ENCODE measurements at regions not wholly inside any gene's neighbourhood (a gene's known extent, or its start where the extent isn't known, plus 50 kb on each side); places are given as distances from the start of the nearest gene placed in this dataset.

GRCh38 chr2:64859312-64860212, 129.6 kb upstream of the SLC1A4 start:
- DNase-seq, result no peak

DNA sequence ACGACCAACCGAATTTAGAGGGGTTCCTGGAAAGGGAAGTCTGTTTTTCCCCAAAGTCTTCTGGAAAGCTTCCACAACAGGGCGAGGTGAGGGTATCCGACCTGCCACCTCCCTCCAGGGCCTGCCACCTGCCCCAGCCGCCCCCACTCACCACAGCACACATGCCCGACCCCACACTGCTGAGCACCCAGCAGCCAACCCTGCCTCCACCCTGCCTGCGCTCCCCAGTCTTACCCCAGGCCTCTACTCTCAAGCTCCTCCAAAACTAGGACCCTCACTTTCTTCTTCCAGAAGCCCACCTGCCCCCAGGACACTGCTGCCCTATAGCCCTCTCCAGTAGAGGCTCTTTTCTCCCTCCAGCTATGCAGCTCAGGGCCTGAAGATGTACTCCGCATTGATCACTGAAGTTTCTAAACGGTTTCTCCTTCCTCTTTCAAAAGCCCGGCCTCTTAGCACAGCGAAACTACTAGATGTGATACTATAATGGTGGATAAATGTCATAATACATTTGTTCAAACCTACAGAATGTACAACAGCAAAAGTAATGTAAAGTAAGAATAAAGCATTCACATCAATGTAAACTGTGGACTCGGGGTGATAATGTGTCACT, 128.8 kb upstream of the SLC1A4 start:
- DNase-seq, result no peak

GRCh38 chr2:64860936-64861335, 128.3 kb upstream of the SLC1A4 start:
- DNase-seq, result no peak

- DNase-seq, result no peak
Observed at GRCh38 chr2:64861452-64862397, 127.5 kb upstream of the SLC1A4 start.

- no peak for DNase-seq
Observed at GRCh38 chr2:64862623-64863022, 126.6 kb upstream of the SLC1A4 start.

- DNase-seq, result no peak
Observed at GRCh38 chr2:64863097-64863820, 125.9 kb upstream of the SLC1A4 start.

DNA sequence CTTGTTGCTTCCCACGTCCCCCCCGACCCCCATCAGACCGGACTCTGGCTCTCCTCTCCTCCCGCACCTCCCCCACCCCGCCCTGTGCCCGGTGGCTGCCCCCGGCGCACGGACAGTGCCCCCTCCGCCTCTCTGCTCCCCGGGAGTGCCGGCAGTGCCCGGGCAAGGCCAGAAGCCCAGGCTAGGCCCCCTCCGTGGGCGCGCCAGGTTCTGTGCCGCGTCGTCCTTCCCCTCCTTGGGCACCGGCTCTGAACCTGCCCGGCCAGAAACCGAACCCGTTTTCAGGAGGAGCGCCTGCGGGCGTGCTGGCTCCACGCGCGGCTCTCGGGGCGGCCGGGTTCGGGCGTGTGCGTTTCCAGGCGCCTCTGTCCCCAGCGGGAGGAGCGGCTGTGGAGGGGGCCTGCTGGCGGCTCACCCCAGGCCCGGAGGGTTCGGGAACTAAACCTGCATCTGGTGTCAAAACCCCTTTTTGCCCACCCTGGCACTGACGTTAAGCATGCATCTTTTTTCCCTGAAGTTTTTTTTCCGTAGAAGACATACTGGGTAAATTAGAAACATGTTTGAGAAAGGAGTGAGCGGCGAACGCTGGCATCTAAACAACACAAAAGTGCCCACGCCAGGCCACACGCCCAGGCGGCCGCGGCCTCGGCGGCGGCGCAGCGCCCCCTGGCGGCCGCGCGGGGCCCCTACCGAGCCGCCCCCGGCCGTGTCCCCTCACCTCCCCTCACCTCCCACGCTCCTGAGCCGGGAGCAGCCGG, 123.9 kb upstream of the SLC1A4 start:
- DNase-seq, result peak; percentile 64

DNA sequence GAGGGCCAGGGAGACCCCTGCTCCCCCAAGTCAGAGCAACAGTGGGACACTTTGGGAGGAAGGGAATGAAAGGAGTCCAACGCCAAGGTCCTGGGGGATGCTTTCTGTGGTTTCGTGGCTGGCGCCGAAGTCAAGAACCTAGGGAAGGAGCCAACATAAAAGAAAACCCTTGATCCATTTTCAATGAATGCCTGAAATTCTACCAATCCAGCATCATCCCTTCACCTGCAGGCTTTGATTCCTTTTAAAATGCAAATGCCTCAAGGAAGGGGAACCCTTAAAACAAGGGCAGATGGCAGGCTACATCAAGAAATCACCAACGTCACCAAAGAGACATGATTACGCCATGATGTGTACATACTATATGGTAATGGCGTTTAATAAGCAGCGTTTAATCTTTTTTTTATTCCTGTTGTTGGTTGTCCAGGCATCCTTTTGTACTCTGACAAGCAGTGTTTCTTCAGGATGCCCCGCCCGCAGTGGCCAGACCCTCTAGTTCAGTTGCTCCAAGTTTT, 123.3 kb upstream of the SLC1A4 start:
- DNase-seq, result no peak

DNA sequence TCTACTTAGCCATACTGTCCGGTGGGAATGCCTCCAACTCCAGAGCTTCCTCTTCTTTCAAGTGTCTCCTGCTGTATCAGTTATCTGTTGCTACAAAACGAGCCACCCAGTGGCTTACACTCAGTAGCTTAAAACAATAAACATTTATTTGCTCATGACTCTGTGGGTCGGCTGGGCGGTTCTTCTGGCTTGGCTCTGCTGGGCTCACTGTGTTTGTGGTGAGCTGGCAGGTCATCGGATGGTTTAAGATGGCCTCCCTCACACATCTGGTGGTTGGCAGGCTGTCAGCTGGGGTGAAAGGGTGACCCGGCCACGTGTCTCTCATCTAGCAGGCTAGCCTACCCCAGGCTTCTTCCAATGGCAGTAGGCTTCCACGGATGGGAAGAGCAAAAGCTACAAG, 122.4 kb upstream of the SLC1A4 start:
- no peak for DNase-seq

DNA sequence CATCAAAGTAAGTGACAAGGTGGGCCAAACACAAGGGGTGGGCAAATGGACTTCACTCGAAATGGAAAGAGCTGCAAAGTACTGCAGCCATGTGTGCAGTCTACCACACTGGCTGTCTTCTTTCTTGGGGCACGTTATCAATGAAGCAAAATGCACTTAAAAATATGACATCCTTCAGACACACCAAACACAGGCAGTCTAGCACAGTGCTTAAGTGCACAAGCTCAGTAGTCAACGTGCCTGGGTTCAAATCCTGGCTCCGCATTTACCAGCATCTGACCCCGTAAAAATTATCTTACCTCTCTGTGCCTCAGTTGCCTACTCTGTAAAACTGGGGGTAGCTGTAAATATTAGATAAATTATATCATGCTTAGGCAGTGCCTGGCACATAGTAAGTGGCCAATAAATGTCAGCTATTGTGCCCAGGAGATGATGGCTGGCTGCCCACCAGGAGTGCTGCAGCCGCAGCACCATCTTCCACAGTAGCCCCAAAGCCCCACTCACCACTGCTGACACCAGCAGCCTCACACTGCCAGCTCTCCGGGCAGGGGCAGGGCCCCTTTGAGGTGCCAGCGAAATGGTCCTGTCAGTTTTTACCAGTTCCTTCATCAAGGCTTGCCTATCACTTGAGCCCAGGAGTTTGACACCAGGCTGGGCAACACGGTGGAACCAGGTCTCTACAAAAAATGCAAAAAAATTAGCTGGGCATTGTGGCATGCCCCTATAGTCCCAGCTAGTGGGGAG, 121.8 kb upstream of the SLC1A4 start:
- no peak for DNase-seq

- DNase-seq, result no peak
Observed at GRCh38 chr2:64869126-64869525, 120.1 kb upstream of the SLC1A4 start.

DNA sequence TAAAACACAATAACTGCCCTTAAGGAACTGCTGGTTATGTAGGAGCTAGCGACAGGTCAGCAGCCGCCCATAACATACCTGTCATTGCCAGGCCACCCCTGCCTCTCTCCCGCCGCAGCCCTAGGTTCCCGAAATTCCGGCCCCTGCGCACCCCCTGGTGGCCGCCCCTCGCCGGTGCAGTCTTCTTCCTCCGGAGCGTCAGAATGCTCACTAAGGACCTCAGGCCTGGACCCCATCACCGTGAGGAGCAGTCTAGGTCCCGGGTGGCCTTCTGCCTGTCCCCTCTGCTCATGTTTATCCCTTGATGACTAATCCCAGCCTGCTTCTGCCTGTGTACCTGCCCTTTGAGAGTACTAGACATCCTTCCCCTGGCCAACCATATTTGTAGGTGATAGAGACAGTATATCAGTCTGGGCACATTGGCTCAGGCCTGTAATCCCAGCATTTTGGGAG, 115.7 kb upstream of the SLC1A4 start:
- peak; percentile 82 for DNase-seq

DNA sequence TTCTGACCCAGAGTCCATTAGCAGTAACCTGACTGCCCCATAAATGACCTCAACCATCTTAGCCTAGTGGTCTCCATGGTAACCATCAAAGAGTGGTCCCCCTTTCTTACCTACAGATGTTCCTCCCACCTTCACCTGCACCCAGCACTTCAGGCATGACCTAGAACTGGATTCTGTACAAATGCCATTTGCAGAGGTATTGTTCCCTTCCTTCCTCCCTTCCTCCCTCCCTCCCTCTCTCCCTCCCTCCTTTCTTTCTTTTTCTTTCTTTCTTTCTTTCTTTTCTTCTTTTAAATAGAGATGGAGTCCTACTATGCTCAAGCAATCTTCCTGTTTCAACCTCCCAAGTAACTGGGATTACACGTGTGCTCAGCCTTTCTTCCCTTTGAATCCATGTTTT, 114.6 kb upstream of the SLC1A4 start:
- DNase-seq, result no peak

DNA sequence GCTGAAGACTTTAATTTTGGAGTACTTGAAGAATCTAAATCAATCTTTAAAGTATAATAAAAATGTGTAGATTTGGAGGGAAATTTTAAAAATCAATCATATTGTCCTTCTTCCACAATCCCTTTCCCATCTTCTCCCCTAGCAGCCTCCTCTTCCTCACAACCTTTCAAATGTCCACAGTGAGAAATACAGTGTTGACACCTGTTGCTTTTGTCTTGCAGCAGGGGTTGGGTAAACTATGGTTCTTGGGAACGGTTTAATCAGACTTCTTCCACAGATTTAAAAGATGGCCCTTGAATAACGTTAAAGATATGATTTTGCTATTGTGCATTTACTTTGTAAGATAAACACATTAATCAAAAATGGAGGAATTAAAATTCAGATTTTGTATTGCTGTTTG, 113.8 kb upstream of the SLC1A4 start:
- no peak for DNase-seq

GRCh38 chr2:64876137-64876647, 113.0 kb upstream of the SLC1A4 start:
- no peak for DNase-seq

GRCh38 chr2:64879745-64880144, 109.5 kb upstream of the SLC1A4 start:
- DNase-seq, result no peak

GRCh38 chr2:64880193-64880951, 108.8 kb upstream of the SLC1A4 start:
- no peak for DNase-seq

GRCh38 chr2:64881037-64881492, 108.1 kb upstream of the SLC1A4 start:
- DNase-seq, result no peak

DNA sequence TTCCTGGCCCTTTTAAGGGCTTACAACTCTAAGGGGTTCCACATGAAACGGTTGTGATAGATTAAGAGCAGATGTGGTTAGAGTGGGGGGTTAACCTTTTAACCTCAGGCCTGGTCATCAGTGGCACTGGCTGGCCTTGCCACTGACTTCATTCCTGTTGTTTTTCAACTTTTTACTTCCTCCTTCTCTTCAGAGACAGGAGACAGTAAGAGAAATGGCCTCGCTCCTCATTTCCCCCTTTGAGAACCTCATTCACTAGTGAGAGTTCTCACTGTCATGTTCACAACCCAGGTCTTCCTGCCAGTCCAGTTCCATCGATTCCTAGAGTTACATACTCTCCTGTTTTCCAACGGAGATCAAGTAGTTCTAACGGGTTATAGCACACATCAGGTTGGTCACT, 101.6 kb upstream of the SLC1A4 start:
- no peak for DNase-seq

Measured in activated CD8-positive, alpha-beta memory T cell treated with anti-CD3 and anti-CD28 coated beads, Interleukin-2, amount 50 U/mL, for 4 hours (primary cell).